Fibroblast of lung (primary cell): ENCODE measurements at regions not wholly inside any gene's neighbourhood (a gene's known extent, or its start where the extent isn't known, plus 50 kb on each side); places are given as distances from the start of the nearest gene placed in this dataset.
A peak's percentile ranks its signal among the peaks of the same experiment; 100 is the strongest.

ENCODE experiments used
- DNase-seq, 2 donors: peaks; one replicate each; pipeline versions ENCODE4 v3.0.0 to v3.0.0-alpha.2; 2010; ENCODE audit warnings: low read depth in 2 of 2
- H2AFZ ChIP-seq: 2 replicates; pipeline ENCODE4 v1.5.1; 2012; ENCODE audit warnings: low read length, control low read depth, inconsistent platforms
- H3K27ac ChIP-seq: 2 replicates; pipeline ENCODE4 v1.5.1; 2011; ENCODE audit warnings: low read length, control low read depth; ENCODE audit not compliant: insufficient read depth
- H3K27me3 ChIP-seq: 2 replicates; pipeline ENCODE4 v1.5.1; 2011; ENCODE audit warnings: mild to moderate bottlenecking, low read length; ENCODE audit not compliant: control insufficient read depth, insufficient read depth
- H3K36me3 ChIP-seq: 2 replicates; pipeline ENCODE4 v1.5.1; 2011; ENCODE audit warnings: low read length; ENCODE audit not compliant: control insufficient read depth, insufficient read depth
- H3K4me1 ChIP-seq: 2 replicates; pipeline ENCODE4 v1.5.1; 2011; ENCODE audit warnings: low read length; ENCODE audit not compliant: control insufficient read depth, insufficient read depth; ENCODE audit errors: extremely low read depth
- H3K4me2 ChIP-seq: 2 replicates; pipeline ENCODE4 v1.5.1; 2011; ENCODE audit warnings: low read length, control low read depth; ENCODE audit not compliant: insufficient read depth; ENCODE audit errors: extremely low read depth
- H3K4me3 ChIP-seq, 4 experiments: fragments of 200-600 bp in 1 of 4; sonication (generic) in 1 of 4; replicated peaks in 1 of 4; 2 replicates each; pipeline ENCODE4 v1.5.1; 2011 to 2016; ENCODE audit warnings: low read length in 4 of 4, low read depth in 3 of 4, mild to moderate bottlenecking in 3 of 4, control low read depth in 2 of 4, inconsistent platforms in 1 of 4, mixed read lengths in 1 of 4; ENCODE audit not compliant: insufficient read depth in 1 of 4; ENCODE audit errors: control extremely low read depth in 1 of 4
- H3K79me2 ChIP-seq: 2 replicates; pipeline ENCODE4 v1.5.1; 2012; ENCODE audit warnings: mild to moderate bottlenecking, low read length, inconsistent platforms; ENCODE audit not compliant: control insufficient read depth, insufficient read depth
- H3K9ac ChIP-seq: 2 replicates; pipeline ENCODE4 v1.5.1; 2011; ENCODE audit warnings: mild to moderate bottlenecking, low read length, control low read depth; ENCODE audit not compliant: insufficient read depth
- H3K9me3 ChIP-seq: 2 replicates; pipeline ENCODE4 v1.5.1; 2012; ENCODE audit warnings: low read depth, low read length; ENCODE audit not compliant: control insufficient read depth, insufficient read depth
- H4K20me1 ChIP-seq: 2 replicates; pipeline ENCODE4 v1.5.1; 2011; ENCODE audit warnings: low read length; ENCODE audit not compliant: control insufficient read depth, insufficient read depth; ENCODE audit errors: extremely low read depth
- EZH2 ChIP-seq: IDR thresholded peaks from 2 replicates; pipeline ENCODE4 v1.5.1; 2012; ENCODE audit warnings: low read length, control low read depth, mild to moderate bottlenecking; ENCODE audit errors: missing control alignments
- TF ChIP-seq, protein P1 (sequence below), 2 donors: IDR thresholded peaks in 1 of 2; conservative IDR thresholded peaks in 1 of 2; 1 replicate in 1 of 2; 2 replicates in 1 of 2; pipeline ENCODE4 v1.5.1; 2011 to 2012; ENCODE audit warnings: low read length in 2 of 2, control low read depth in 1 of 2, inconsistent platforms in 1 of 2, low read depth in 1 of 2, mild to moderate bottlenecking in 1 of 2

DNA sequence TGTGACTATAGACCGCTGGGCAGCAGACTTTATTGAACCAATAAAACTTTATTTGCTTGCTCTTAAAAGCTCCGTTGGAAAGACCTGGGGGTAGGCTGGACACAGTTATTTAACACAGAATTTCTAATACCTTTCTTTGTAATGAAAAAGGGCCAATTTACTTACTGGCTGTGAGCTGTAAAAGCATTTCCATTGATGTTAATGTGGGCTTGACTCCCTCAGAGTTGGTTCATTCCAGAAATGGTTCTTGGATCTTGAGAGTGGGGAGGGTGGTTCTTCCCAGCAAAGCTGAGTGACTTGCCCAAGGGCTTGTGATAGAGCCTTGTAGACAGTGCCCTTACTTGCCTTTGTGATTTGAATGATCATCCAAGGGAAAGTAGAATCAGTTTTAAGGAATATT lies 100.6 kb downstream of the SOX4 start:
- Histone ChIP-seq H3K4me3 (no peak overlapping the region), H3K4me2 (no peak overlapping the region), H2AFZ (no peak overlapping the region), H4K20me1 (no peaks in the 10 kb centered on the region), H3K27me3 (no peaks in the 10 kb centered on the region), H3K27ac (no peak overlapping the region), H3K36me3 (no peaks in the 10 kb centered on the region), H3K79me2 (no peaks in the 10 kb centered on the region), H3K4me1 (no peaks in the 10 kb centered on the region), H3K9ac (no peak overlapping the region), H3K9me3 (no peaks in the 10 kb centered on the region)
- no peak for DNase-seq
- TF ChIP-seq EZH2: no peak
- TF ChIP-seq, protein P1, sequence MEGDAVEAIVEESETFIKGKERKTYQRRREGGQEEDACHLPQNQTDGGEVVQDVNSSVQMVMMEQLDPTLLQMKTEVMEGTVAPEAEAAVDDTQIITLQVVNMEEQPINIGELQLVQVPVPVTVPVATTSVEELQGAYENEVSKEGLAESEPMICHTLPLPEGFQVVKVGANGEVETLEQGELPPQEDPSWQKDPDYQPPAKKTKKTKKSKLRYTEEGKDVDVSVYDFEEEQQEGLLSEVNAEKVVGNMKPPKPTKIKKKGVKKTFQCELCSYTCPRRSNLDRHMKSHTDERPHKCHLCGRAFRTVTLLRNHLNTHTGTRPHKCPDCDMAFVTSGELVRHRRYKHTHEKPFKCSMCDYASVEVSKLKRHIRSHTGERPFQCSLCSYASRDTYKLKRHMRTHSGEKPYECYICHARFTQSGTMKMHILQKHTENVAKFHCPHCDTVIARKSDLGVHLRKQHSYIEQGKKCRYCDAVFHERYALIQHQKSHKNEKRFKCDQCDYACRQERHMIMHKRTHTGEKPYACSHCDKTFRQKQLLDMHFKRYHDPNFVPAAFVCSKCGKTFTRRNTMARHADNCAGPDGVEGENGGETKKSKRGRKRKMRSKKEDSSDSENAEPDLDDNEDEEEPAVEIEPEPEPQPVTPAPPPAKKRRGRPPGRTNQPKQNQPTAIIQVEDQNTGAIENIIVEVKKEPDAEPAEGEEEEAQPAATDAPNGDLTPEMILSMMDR (conservative IDR thresholded peaks at IDR 0.05 in 1 of 2, IDR thresholded peaks at IDR 0.05 in 1 of 2; ENCODE audit: low read depth in 1 of 2, low read length in 2 of 2): no peak

DNA sequence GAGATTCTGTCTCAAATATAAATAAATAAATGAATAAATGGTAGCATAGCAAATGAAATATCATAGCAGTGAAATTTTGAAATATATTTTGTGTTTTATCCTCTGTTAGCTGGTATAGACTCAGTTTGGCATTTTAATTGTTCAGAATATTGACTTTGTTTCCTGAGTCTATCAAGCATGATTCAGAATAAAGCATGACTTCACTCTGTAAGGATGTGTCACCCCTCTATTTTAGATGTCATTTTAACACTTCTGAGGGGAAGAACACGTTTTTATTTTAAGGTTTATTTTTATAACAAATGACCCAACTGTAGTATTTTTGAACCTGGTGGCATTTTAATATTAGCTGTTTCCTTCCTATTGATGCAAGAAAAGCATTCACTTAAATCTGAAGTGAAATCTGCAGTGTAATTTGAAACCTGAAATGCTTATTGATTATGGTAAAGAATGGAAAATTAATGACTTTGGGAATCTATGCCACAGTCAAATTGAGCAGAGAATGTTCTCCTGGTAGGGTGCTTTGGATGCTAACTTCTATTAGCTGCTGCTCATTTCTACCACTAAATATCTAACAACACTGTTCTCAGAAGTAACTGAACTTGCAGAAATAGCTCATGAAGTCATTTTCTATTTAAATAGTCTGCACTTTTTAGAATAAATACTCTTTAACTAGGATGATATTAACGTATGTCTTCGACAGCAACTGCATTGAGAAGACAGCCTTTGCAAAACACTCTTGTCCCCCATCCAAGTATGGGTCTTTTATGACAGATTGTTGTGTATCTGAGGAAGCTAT lies 114.2 kb downstream of the SOX4 start:
- Histone ChIP-seq H3K4me3 (no peak overlapping the region), H3K4me1 (no peaks in the 10 kb centered on the region), H3K27me3 (no peaks in the 10 kb centered on the region), H3K9me3 (no peaks in the 10 kb centered on the region), H3K9ac (no peak overlapping the region), H3K79me2 (no peaks in the 10 kb centered on the region), H3K4me2 (no peak overlapping the region), H3K27ac (no peak overlapping the region), H2AFZ (no peak overlapping the region), H4K20me1 (no peaks in the 10 kb centered on the region), H3K36me3 (no peaks in the 10 kb centered on the region)
- TF ChIP-seq, protein P1 (conservative IDR thresholded peaks at IDR 0.05 in 1 of 2, IDR thresholded peaks at IDR 0.05 in 1 of 2; ENCODE audit: low read depth in 1 of 2, low read length in 2 of 2): no peak
- no peak for TF ChIP-seq EZH2
- peak in 1 of 2 donors; percentile 25 for DNase-seq

DNA sequence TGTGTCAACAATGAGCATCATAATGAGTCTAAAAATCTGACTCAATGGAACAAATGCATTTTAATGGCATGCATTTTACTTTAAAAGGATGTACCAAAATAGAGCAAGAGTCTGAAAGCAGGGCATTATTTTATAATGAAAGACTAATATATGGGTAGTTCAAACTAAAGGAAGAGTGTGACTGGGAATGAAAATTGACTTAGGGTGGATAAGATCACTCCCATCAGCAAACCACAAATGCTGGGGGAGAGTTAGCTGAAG lies 114.7 kb downstream of the SOX4 start:
- Histone ChIP-seq H3K27ac (no peak overlapping the region), H3K27me3 (no peaks in the 10 kb centered on the region), H4K20me1 (no peaks in the 10 kb centered on the region), H3K36me3 (no peaks in the 10 kb centered on the region), H3K79me2 (no peaks in the 10 kb centered on the region), H3K4me3 (no peak overlapping the region), H3K4me1 (no peaks in the 10 kb centered on the region), H2AFZ (no peak overlapping the region), H3K9me3 (no peaks in the 10 kb centered on the region), H3K9ac (no peak overlapping the region), H3K4me2 (no peak overlapping the region)
- DNase-seq: no peak
- TF ChIP-seq EZH2: no peak
- TF ChIP-seq, protein P1 (conservative IDR thresholded peaks at IDR 0.05 in 1 of 2, IDR thresholded peaks at IDR 0.05 in 1 of 2; ENCODE audit: low read depth in 1 of 2, low read length in 2 of 2): no peak
